ENCODE measurements at regions not wholly inside any gene's neighbourhood (a gene's known extent, or its start where the extent isn't known, plus 50 kb on each side); places are given as distances from the start of the nearest gene placed in this dataset.

GRCh38 chr20:48056218-48056617 lies 270.9 kb upstream of the SULF2 start:
- Histone ChIP-seq H3K4me1 (no peaks in the 10 kb centered on the region), H3K9me3 (replicated peaks) (peaks cover 19% of the 10 kb centered on the region), H3K36me3 (no peaks in the 10 kb centered on the region), H3K4me3 (no peak overlapping the region), H3K27me3 (ENCODE audit: low read depth) (peaks cover 50% of the 10 kb centered on the region), H3K27ac (replicated peaks) (no peak overlapping the region)
- TF ChIP-seq, protein P1, sequence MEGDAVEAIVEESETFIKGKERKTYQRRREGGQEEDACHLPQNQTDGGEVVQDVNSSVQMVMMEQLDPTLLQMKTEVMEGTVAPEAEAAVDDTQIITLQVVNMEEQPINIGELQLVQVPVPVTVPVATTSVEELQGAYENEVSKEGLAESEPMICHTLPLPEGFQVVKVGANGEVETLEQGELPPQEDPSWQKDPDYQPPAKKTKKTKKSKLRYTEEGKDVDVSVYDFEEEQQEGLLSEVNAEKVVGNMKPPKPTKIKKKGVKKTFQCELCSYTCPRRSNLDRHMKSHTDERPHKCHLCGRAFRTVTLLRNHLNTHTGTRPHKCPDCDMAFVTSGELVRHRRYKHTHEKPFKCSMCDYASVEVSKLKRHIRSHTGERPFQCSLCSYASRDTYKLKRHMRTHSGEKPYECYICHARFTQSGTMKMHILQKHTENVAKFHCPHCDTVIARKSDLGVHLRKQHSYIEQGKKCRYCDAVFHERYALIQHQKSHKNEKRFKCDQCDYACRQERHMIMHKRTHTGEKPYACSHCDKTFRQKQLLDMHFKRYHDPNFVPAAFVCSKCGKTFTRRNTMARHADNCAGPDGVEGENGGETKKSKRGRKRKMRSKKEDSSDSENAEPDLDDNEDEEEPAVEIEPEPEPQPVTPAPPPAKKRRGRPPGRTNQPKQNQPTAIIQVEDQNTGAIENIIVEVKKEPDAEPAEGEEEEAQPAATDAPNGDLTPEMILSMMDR (IDR thresholded peaks at IDR 0.05; ENCODE audit: borderline replicate concordance), result no peak
- intact Hi-C loops (cut with micrococcal nuclease), result no loop called here
- DNase-seq, result no peak

DNA sequence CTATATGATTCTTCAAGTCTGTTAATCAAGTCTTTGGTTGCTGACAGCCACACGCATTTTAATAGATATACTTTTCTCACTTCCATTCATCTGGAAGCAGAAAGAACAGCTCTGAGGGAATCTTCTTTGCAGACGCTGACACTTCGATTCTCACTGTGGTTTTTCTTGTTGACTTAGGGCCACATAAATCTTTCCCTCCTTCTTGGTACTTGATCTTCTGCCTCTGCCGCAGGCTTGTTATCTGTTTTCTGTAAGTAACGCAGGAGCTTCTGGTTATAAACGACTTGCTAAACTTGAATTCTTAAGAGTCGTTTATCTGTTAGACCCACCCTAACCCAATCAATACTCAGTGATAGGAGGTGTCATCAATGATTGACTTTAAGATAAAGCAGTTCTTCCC lies 268.8 kb upstream of the SULF2 start:
- TF ChIP-seq, protein P1 (IDR thresholded peaks at IDR 0.05; ENCODE audit: borderline replicate concordance), result no peak
- intact Hi-C loops (cut with micrococcal nuclease), result no loop called here
- DNase-seq, result no peak

DNA sequence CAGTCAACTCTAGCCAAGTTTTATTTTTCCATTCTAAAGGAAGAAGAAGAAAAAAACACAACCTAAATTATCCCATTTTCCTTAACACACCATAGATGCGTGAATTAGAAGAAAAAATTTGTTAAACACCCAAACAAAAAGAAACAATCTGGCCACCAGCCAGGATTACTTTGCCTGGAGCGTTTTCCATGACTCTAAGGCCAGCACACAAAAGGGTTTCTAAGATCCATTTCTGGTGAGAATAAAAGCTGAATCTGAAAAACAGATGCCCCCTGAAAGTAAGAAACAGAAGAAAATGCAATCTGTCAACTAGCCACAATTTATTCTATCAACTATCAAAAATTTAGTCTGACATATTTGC lies 267.2 kb upstream of the SULF2 start:
- H3K27ac ChIP-seq (replicated peaks), result no peak overlapping the region
- no peak for DNase-seq
- H3K27me3 ChIP-seq (ENCODE audit: low read depth), result peaks cover 42% of the 10 kb centered on the region
- intact Hi-C loops (cut with micrococcal nuclease), result no loop called here
- peaks cover 10% of the 10 kb centered on the region for H3K9me3 ChIP-seq (replicated peaks)
- H3K4me1 ChIP-seq, result no peaks in the 10 kb centered on the region
- no peak overlapping the region for H3K4me3 ChIP-seq
- no peaks in the 10 kb centered on the region for H3K36me3 ChIP-seq
- TF ChIP-seq, protein P1 (IDR thresholded peaks at IDR 0.05; ENCODE audit: borderline replicate concordance), result no peak

More for the DNA sequence above, 268.8 kb upstream of the SULF2 start:
- Histone ChIP-seq H3K27me3 (ENCODE audit: low read depth) (peaks cover 45% of the 10 kb centered on the region), H3K9me3 (replicated peaks) (peaks cover 25% of the 10 kb centered on the region), H3K4me3 (no peak overlapping the region), H3K4me1 (no peaks in the 10 kb centered on the region), H3K27ac (replicated peaks) (no peak overlapping the region), H3K36me3 (no peaks in the 10 kb centered on the region)

DNA sequence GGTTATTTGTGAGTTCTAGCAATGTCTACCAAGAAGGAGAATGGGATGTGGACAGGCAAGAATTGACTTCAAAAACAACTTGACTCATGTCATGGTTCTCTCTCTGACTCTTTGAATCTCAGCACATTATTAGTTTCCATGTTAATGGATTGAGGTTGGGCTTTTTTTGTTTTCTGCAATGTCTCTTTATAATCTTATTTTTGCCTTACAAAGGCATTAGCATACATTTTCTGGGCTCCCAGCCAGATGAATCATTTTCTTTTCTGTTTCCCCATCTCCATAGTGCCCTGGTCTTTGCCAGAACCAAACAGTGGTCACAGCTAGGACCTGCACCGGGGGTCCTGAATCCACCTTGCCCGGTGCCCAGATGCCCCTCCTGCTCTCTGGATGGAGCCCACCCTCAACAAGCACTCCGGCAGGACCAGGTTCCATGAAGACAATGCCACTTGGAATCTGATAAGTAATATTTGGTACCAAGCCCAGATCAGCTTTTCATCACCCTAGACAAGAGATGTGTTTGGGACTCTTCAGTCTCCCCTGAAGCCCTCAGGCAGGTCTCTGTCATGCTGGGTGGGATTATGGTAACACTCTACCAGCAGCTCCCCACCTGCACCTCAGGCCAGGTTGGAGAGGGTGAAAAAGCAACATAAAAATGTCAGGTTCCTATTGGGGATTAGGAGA lies 266.7 kb upstream of the SULF2 start:
- H3K27ac ChIP-seq (replicated peaks), result no peak overlapping the region
- no peak overlapping the region for H3K4me3 ChIP-seq
- peaks cover 42% of the 10 kb centered on the region for H3K27me3 ChIP-seq (ENCODE audit: low read depth)
- DNase-seq, result no peak
- TF ChIP-seq, protein P1 (IDR thresholded peaks at IDR 0.05; ENCODE audit: borderline replicate concordance), result no peak
- peaks cover 9% of the 10 kb centered on the region for H3K9me3 ChIP-seq (replicated peaks)
- intact Hi-C loops (cut with micrococcal nuclease), result no loop called here
- no peaks in the 10 kb centered on the region for H3K4me1 ChIP-seq
- no peaks in the 10 kb centered on the region for H3K36me3 ChIP-seq

DNA sequence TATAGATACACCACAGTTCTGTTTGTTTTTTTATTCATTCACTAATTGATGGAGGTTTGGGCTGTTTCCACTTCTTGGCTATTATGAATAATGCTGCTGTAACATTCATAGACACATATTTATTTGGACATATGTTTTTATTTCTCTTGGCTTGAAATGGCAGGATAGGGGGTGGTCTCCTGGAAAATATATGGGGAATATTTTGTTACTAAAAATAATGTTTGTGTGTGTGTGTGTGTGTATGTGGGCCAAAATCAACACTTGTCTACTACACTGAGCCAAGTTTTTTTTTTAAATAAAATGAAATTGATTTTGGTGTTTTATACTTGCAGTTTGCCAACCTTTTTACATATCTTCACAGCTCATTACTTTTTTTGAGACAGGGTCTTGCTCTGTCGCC lies 264.4 kb upstream of the SULF2 start:
- Histone ChIP-seq H3K27me3 (ENCODE audit: low read depth) (peaks cover 20% of the 10 kb centered on the region), H3K27ac (replicated peaks) (no peak overlapping the region), H3K4me1 (no peaks in the 10 kb centered on the region), H3K9me3 (replicated peaks) (peaks cover 9% of the 10 kb centered on the region), H3K4me3 (no peak overlapping the region), H3K36me3 (no peaks in the 10 kb centered on the region)
- intact Hi-C loops (cut with micrococcal nuclease), result no loop called here
- TF ChIP-seq, protein P1 (IDR thresholded peaks at IDR 0.05; ENCODE audit: borderline replicate concordance), result no peak
- no peak for DNase-seq
